ENCODE measurements at regions not wholly inside any gene's neighbourhood (a gene's known extent, or its start where the extent isn't known, plus 50 kb on each side); places are given as distances from the start of the nearest gene placed in this dataset.
"Not testable (repeated sequence)": the region's sequence is repeated elsewhere in the genome, so short reads cannot be mapped to it uniquely, and the experiment has no call there.

DNA sequence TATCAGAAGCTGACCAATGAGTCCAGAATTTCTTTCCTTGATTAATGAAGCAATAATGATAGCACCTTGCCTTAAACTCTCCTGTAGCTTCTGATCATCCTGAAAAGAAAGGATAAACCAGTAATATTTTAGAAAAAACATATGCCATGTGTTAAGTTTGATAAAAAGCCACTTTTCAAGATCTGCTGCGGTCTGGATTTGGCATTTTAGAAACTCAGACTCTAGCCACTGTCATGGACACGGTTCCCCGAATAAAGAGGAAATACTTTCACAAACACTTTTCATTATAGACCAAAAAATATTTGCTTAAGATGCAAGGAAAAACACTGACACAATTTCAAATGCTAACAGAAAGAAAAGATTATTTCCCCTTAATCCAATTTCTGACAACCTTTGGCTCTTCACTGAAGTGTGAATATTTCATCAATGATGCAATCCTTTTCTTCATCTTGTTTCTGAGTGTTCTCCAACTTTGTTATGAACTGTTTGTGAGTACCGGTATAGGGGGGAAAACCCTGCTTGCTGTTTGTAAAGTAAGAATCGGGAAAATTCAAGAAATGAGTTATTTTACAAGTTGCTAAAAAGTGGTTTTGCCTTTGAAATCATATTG, 329.5 kb downstream of the CRPPA start:
- no peak for DNase-seq (ENCODE audit: low read depth in 2 of 2)

DNA sequence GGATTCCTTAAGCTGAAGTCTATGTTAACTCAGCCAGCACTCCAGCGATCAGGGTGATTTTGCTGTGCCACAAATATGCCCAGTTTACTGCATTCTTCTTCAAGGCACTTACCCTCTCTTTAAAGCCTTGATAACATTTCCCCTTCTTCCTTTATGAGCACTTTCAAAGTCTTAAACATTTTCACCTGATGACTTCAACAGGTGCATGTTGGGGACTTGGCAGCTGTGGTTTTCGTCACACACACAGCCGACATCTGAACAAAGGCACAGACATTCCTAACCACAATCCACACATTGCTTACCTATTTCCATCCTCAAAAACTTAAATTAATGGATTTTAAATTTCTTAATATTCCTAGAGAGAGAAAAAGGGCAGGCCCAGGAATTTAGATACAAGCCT, 331.5 kb downstream of the CRPPA start:
- DNase-seq (ENCODE audit: low read depth in 2 of 2), result no peak

DNA sequence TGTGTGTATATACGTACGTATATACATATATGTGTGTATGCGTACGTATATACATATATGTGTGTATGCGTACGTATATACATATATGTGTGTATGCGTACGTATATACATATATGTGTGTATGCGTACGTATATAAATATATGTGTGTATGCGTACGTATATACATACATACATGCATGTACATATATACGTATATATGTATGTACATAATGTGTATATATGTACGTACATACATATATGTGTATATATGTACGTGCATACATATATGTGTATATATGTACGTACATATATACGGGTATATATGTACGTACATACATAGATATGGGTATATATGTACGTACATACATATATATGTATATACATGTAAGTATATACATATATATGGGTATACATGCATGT, 332.1 kb downstream of the CRPPA start:
- no peak for DNase-seq (ENCODE audit: low read depth in 2 of 2)

DNA sequence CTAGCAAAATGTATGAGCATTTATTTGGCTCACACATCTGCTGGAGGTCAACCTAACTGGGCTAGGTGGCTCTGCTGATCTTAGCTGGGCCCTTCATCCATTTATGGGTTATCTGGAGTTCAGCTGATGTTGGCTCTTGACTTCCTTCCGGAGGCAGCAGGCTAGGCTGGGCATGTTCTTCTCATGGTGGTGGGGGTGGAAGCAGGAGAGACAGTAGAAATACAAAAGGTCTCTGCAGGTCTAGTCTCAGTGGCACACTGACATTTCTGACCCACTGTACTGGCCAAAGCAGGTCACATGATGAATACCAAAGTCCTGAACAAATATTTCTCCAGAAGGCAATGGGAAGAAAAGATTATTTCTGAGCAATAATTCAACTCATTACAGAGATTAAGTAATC, 334.6 kb downstream of the CRPPA start:
- no peak for DNase-seq (ENCODE audit: low read depth in 2 of 2)

DNA sequence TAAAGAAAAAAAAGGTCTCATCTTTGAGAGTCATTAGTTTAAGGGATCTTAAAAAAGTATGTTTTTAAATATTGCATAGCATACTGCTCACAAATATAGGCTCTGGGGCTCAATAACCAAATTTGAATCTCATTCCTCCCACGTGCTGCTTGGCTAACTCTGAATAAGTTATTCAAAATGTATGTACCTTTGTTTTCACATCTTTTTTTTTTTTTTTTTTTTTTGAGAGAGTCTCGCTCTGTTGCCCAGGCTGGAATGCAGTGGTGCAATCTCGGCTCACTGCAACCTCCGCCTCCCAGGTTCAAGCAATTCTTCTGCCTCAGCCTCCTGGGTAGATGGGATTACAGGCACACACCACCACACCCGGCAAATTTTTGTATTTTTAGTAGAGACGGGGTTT, 335.6 kb downstream of the CRPPA start:
- DNase-seq (ENCODE audit: low read depth in 2 of 2), result not testable (repeated sequence)

DNA sequence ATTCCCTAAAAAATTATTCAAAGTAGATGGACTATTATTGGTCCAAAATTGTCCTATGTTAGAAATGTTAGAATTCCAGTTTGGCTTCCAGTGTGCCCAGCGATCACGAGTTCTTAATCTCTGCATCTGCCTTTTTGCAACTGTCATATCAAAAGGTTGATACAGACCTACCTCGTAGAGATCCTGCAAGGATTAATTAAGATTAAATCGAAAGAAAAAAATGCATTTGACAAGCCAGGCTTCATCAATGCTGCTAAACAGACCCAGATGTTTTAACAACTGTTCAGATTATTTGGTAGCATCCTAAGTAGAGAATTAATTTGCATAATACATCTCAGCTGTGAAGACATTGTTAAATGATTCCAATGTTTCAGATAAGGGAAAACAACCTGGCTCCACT, 336.5 kb downstream of the CRPPA start:
- DNase-seq (ENCODE audit: low read depth in 2 of 2), result no peak

DNA sequence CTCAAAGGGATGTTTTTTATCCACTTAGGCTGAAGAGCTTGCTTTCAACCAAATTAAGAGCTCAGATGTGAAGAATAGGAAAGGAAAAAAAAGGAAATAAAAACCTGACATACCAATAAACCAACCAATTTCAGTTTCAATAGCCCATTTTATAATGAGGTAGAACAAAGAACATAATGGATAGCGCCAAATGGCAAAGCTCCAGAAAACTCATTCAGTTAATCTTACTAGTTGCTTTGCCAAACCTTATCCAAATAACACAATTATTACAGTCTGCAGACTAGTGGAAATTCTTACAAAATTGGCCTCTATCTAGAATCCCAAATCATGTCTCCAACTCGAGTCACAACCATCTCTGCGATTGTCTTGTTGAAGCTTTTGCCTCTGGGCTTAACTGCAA, 337.0 kb downstream of the CRPPA start:
- no peak for DNase-seq (ENCODE audit: low read depth in 2 of 2)

DNA sequence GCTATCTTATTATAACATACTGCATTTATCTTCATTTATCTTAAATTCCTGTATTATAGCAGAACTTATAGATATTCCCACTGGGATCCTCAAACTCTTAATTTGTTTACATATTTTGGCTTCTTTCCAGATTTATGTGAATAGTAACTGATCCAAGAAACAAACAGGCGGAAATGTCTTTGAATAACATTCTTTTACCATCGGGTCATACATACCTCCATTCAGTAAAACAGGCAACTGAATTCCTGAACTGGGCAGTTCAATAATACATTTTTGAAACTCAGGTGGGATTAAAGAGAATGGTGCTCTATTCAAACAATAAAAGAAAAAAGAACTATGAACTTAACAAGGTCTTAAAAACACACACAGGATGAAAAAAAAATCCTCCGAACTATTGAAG, 337.4 kb downstream of the CRPPA start:
- no peak for DNase-seq (ENCODE audit: low read depth in 2 of 2)

DNA sequence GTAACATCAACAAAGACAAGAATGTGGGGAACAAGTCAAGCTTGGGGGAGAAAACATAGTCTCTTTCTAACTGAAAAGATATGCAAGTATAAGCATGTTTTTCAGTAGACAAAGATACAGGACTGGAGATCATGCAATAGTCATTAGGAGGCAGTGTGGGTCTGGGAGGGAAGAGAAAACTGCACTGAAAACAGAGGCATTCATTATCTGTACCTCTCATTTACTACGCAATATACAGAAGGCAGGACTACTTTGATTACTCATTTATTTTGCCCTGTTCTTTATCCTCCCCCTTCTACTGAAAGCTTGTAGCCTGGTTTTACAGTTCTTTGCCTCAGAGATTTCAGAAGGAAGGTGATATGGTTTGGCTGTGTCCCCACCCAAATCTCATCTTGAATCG, 341.2 kb downstream of the CRPPA start:
- no peak for DNase-seq (ENCODE audit: low read depth in 2 of 2)

DNA sequence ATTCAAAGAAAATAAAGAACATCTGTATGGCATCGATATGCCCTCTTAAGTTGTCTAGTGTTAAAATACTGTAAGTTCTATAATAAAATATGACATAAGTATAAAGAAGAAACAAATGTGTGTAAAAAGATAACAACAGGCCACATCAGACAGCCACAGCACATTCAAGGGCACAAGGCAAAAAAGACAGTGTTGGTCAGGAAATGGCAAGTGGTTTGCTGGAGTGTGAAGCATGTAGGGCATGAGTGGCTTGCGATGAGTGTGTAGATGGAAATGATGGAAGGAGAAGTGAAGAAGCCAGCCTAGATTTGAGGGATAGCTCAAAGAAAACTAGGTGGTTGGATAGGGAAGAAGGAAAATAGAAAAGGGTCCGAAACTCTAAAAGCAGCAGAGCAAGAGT, 341.6 kb downstream of the CRPPA start:
- DNase-seq (ENCODE audit: low read depth in 2 of 2), result no peak

DNA sequence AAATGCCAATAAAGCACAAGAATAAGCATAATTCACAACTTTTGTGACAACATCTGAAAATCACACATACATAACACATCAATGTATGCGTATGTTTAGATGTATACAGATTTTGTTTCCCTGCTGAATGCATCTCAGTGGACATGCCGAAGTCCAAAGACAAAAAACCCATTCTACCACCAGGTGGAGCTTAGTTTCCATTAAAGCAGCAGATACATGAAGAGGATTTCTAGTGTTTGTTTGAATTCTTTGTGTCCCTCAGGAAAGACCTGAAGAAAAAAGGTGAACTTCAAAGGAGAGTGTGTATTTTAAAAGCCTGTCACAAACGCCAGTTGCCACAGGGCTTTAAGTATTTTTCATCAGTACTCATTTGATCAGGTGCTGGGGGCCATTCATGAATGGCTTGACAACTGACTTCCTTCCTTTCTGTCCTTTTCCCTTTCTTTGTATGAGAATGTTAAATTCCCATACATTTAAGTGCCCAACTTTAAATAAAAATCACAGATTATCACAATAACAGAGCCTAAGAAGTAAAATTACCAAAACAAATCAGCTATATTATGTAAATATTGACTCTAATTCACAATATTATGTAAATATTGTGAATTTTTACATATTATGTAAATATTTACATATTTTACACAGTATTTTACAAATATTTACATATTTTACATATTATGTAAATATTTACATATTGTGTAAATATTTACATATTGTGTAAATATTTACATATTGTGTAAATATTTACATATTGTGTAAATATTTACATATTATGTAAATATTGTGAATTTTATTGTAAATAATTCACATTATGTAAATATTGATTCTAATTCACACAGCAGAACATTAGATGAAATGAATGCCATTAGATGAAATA, 343.0 kb downstream of the CRPPA start:
- no peak for DNase-seq (ENCODE audit: low read depth in 2 of 2)

DNA sequence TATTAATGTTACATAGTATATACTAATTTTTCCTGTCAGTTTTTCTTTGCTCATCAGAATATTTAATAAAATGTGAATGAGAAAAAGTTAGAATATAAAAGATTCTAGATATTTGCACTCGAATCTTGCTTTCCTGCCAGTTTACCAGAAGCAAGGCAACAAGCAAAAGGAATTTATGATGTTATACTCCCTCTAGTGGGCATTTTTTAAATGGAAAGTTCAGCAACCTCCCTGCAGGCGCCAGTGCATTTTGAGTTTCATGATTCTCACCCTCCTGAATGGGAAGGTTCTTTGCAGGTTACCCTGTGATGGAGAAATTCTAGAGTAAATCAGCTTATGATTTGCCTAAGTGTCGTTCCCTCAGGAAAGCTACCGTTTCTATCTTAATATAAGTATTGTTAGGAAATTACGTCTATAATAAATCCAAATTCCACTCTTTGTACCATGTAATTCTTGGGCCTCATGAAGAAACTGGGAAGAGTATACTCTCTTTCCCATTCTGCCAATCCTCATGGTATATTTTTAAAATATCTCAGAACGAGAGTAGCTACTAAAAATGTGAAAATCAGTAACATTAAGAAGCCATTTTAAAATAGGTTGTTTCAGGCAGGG, 350.0 kb downstream of the CRPPA start:
- DNase-seq (ENCODE audit: low read depth in 2 of 2), result no peak

DNA sequence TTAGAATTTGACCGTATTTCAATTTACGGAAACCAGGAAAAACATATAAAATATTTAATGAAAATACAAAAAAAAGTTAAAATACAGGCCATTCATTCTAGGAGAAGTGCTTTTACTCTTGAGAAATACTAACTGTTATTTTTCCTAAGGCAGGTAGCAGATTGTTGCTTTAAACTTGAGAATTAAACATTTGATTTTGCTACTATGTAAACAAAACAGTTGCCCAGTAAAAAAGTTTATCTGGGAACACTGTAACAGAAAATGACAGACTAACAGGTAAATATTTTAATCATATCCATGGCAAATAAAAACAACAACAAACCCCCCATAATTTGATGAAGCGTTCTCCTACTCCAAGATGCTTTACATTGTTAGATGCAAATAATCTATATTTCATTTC, 350.5 kb downstream of the CRPPA start:
- DNase-seq (ENCODE audit: low read depth in 2 of 2), result no peak

DNA sequence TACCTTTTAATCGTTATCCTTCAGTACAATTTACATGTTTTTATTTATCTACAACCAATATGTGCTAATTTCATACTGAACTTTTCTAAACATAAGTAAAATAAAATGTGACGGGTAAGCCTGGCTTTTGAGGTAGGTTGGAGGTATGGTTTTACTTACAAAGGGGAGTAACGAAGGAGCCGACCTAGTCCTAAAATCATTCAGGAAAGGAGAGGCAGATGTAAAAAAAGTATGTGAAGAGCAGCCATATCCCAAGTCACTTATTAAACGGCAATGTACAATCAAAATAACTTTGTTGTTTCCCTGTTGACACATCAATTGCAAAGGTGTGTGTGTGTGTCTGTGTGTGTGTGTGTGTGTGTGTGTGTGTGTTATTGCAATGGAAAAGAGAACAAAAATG, 351.3 kb downstream of the CRPPA start:
- no peak for DNase-seq (ENCODE audit: low read depth in 2 of 2)

DNA sequence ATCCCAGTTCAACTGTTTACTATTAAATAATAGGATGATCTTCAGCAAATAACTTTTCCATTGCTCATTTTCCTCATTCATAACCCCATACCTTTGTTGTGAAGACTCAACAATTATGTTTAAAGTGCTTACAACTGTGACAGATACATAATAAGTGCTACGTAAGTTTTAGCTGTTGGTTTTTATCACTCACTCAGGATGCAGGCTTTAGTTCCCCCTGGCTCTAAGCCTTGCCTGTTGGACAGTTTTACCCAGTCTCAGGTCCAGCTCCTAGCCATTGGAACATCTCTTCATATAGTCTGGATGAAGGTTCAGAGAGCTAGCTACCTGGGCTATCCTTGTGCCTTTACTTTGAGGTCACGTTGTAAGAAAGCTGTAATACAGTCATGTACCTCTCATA, 353.2 kb downstream of the CRPPA start:
- no peak for DNase-seq (ENCODE audit: low read depth in 2 of 2)

DNA sequence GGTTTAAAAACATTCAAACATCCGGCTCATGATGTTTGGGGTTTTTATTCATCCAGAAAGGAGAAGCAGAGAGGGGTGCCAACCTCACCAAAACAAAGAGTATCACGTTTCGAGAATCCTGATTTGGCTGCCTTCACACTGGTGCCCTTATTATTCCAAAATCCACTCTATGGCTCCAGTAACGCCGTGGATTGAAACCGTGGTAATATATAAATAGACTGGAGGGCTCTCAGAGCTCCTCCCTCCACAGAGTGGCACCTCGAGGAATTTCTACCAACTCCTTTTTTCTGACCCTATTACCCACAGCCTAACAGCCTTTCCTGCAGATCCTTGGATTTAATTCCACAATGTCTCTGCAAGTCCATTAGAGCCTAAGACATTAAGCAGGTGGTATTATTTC, 353.6 kb downstream of the CRPPA start:
- DNase-seq (ENCODE audit: low read depth in 2 of 2), result no peak

DNA sequence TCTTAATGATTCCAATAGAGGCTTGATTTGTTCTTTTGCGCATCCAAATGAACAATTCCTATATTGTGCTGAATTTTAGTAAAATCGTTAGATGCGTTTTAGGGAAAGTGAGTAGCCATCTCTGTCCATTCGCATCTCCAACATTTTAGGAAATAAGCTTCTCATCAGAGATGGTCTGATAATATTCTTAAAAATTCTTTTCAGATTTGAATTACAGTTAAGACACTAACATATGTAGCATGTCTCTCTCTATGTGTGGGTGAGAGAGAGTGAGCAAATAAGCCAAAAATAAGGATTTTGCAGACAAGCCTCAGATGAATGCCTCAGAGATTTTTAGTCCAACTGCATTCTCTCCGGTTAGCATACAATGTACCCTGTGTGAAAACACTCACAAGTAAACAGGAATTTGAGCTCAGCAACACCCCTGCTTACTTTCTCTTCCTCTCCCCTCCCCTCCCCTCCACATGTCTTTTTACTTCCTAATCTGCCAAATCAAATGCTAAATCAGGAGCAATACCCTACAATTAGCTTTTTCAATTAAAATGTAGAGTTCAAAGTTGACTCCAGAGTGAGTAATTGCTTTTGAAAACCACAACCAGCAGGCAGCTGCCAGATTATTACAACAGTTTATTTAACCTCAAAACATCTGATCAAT, 354.4 kb downstream of the CRPPA start:
- no peak for DNase-seq (ENCODE audit: low read depth in 2 of 2)

DNA sequence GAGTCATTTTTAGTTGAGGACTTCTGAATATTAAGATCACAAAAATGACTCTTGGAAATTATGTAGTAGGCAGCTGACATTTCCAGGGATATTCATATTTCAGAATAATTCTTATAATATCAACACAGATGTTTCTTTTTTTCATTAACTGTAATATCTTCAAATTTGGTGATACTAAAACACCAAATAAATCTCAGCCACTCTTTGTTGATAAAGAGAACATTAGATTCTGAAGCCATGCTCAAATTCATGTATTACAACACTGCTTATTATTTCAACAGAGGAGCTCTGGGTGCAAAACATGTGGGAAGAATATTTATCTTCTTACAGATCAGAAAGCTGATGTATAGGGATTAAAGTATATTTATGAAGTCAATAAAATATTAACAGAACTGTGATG, 355.4 kb downstream of the CRPPA start:
- no peak for DNase-seq (ENCODE audit: low read depth in 2 of 2)

DNA sequence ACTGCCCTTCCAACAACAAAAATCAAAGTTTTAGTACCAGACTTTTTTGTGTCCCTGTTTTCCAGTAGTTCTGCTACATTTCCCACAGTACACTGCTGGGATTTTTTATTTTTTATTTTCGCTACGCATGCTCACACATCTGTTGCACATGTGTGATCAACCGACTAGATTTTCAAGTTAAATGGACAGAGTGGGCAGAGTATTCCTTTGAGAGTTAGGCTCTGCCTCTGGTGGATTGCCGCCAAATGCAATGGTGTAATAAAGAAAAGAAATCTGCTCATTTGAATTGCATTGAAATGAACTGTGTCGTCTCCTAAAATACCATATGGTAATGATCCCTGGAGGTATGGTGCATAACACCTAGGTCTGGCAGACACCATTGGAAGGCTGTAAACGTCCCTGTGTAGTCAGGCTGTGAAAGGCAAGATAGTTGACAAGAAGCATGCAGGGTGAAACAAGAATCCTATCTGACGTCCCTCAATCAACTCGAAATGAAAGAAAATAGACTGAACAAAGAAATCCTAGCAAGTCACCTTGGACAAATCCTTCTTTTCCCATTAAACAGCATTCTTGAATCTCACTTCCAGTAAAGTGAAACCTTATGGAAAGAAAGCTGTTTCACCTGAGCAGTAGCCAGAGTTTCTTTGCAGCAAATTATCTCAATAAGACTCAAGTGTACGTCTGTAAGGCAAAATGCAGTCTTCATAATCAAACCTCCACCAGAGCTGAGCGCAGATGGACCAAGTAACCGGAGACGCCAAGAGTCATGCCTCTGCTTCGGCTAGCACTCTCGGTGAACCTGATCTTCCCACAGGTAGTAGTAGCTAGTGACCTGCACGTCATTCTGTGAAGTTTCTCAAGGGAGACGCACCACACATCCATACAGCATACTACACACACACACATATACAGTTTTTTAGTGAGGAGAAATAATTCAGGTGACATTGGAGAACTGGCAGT, 357.3 kb downstream of the CRPPA start:
- no peak for DNase-seq (ENCODE audit: low read depth in 2 of 2)

DNA sequence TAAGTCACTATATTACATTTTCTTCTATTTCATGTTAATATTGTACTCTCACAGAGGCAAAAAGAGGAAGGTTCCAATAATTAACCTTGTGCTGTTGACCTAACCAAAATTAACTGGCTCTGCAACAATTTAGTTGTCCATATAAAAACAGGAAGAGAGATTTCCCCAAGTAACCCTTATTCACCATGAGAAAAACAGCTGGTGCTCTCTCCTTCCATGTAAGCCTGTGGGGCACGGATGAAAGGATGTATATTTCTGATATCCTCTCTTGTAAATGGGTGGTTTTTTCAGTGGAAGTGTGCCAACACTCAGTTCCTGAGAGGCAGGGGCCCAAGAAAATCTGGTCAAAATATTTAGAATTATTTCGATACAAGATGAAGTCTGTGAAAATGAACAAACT, 358.1 kb downstream of the CRPPA start:
- no peak for DNase-seq (ENCODE audit: low read depth in 2 of 2)

DNA sequence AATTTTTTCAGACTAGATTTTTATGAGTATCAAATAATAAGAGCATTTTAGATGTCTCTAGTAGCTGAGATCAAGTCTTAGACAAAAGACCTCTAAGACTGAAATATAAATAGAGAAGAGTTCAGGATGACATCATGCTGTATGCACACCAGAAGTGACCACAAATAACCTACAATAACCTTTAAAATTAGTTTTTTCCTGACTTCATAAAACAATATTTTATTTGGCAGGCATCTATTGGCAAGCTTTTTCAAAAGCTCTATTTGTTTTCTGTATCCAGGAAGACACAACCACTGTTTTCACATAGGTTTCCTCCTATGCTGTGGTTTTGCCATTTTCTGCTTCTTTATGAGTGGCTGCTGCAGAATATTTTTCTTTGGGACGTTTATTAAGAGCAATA, 359.1 kb downstream of the CRPPA start:
- no peak for DNase-seq (ENCODE audit: low read depth in 2 of 2)

DNA sequence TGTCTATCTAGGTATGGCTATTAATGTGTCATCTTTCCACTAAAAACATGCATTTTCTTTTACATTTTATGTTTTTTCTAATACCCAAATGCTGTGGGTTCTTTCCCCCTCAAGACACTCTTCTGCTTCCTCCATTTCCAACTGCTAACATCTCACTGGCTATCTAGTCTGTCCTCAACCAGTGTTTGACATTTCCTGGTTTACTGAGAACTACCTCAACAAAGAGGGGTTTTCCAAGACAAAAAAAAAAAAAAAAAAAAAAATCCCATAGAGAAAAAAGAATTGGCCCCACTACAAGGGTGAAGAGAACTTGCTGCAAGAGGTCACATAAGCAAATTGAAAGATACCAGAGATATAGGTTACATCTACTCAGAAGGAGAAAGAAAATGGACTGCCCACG, 359.7 kb downstream of the CRPPA start:
- DNase-seq (ENCODE audit: low read depth in 2 of 2), result no peak

Data from stimulated activated CD8-positive, alpha-beta memory T cell treated with anti-CD3 and anti-CD28 coated beads, Interleukin-7, amount 100 ng/mL, for 4 hours (primary cell).